Stimulated activated CD4-positive, alpha-beta T cell treated with anti-CD3 and anti-CD28 coated beads, Interleukin-1b, Interleukin-23, amount 100 ng/mL, for 24 hours (primary cell): ENCODE measurements at regions not wholly inside any gene's neighbourhood (a gene's known extent, or its start where the extent isn't known, plus 50 kb on each side); places are given as distances from the start of the nearest gene placed in this dataset.
"Not testable (repeated sequence)": the region's sequence is repeated elsewhere in the genome, so short reads cannot be mapped to it uniquely, and the experiment has no call there.

Experiments used
- DNase-seq, 4 experiments: peaks; one replicate each; pipeline ENCODE4 v3.0.0-alpha.2; 2020; ENCODE audit warnings: low read depth in 4 of 4, low spot score in 1 of 4

- not testable (repeated sequence) for DNase-seq
These were observed 262.4 kb downstream of the ZNF37A start for GRCh38 chr10:38356527-38356926.

DNA sequence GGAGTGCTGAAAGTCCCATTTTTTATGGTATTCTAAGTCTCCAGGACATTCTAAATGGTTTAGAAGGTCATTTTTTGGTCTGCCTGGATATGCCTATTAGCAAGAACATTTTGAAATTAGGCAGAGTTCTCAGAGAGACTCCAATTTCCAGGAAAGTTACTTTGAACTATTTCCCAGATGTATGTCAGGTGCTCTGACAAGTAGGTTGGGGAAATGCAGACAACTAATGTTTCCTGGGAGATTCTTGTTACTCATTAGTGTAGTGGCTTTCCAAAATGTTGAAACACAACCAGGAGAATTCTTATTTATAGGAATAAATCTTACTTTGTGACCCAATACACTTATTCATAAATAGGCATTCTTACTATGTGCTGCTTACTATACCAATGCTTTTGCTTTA is 268.4 kb downstream of the ZNF37A start:
- DNase-seq: not testable (repeated sequence)

GRCh38 chr10:38364073-38364472 is 269.9 kb downstream of the ZNF37A start:
- not testable (repeated sequence) for DNase-seq

- not testable (repeated sequence) for DNase-seq
These were observed 271.8 kb downstream of the ZNF37A start for GRCh38 chr10:38365917-38366316.

- DNase-seq: not testable (repeated sequence)
These were observed 289.7 kb downstream of the ZNF37A start for GRCh38 chr10:38383800-38384199.

- DNase-seq: not testable (repeated sequence)
These were observed 292.7 kb downstream of the ZNF37A start for GRCh38 chr10:38386869-38387268.

GRCh38 chr10:38390725-38391124 is 296.6 kb downstream of the ZNF37A start:
- DNase-seq: not testable (repeated sequence)

GRCh38 chr10:38395465-38395864 is 301.3 kb downstream of the ZNF37A start:
- DNase-seq: not testable (repeated sequence)

DNA sequence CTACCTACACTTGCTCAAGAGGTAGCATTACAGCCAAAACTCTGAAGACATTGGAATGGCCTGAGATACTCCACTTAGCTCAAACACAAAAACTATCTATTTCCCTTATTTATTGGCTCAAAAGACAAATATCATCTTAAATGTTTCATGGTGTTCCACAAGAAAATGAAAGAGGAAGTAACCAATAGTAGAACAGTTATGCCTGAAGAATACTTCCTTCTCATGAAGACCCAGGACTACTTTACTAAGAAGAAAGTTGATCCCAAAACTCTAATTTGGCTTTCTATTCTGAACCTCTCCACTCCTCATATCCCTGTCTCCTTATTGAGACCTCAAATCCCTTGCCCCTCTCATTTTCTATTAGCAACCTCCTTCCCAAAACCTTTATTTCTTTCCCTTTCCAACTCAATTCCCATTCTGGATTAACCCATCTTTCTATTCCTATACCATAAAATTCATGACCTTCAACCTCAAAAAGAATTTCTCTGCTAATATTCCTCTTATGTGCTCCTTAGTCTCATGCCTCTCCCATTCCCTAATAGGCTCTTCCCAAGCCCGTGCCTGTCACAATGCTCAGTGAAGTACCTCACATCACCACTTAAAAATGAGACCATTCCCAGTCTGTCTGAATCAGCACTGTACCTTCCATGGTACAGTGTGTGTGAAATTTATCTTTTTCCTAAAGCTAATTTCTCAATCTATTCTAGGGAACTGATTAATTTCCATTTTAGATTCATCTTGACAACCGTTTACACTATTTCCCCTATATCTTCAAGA is 302.2 kb downstream of the ZNF37A start:
- not testable (repeated sequence) for DNase-seq

DNA sequence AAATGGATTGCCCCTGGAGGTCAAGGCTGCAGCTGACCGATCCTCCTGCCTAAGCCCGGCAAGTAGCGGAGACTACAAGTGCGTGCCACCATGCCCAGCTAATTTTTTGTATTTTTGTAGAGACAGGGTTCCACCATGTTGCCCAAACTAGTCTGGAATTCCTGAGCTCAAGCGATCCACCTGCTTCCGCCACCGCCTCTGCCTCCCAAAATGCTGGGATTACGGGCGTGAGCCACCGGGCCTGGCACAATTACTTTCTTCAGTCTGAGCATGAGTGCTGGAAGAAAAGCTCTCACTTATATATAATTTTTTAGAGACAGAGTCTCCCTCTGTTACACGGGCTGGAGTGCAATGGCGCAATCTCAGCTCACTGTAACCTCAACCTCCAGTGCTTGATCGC is 307.4 kb downstream of the ZNF37A start:
- not testable (repeated sequence) for DNase-seq

DNA sequence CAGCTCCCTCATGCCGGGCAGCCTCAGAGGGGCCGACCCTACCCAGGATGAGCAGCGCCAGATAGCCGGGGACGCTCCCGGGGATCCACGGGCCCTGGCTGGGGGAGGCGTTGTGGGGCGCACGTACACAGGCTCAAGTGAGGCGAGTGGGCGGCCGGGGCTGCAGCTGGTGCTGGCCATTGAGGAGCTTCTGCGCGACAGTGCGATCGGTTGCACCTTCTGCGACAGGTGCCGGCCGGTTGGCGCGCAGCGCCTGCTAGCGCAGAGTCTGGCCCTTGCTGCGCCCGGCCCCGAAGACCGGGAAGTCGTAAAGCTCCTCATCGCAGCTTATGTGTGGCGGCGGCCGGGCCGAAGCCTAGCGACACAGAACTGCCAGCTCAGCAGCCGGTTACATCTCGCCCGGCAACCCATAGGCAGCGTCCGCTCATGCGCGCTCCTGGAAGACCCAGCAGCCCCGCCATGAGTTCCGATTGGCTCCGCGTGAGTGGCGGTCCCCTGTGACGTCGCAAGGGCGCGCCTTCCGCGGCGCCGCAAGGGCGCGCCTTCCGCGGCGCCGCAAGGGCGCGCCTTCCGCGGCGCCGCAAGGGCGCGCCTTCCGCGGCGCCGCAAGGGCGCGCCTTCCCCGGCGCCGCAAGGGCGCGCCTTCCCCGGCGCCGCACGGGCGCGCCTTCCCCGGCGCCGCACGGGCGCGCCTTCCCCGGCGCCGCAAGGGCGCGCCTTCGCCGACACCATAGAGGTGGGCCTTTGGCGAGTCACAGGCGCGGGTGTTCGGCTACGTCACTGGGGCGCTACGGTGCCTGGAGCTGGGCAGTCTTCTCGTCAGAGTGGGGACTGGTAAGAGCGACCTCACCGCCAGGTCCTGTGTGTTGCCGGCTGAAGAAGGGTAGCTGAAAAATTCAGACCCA is 308.6 kb downstream of the ZNF37A start:
- DNase-seq: peak; percentile 72 to 85 (median 84)

- not testable (repeated sequence) for DNase-seq
These were observed 309.4 kb downstream of the ZNF37A start for GRCh38 chr10:38403347-38404117.

DNA sequence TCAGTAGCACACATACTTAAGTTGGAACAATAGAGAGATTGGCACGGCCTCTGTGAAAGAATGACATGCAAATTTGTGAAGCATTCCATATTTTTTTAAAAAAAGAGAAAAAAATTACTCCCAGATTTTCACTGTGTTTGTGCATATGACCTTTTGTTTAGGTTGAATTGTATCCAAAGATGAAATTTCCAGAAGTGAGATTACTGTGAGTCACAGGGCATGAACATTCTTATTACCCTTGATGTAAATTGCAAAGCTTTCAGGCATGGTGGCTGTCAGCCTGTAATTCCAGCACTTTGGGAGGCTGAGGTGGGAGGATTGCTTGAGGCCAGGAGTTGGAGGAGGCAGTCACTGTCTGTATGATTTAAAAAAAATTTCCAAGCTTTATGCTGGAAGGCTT is 329.5 kb downstream of the ZNF37A start:
- not testable (repeated sequence) for DNase-seq

DNA sequence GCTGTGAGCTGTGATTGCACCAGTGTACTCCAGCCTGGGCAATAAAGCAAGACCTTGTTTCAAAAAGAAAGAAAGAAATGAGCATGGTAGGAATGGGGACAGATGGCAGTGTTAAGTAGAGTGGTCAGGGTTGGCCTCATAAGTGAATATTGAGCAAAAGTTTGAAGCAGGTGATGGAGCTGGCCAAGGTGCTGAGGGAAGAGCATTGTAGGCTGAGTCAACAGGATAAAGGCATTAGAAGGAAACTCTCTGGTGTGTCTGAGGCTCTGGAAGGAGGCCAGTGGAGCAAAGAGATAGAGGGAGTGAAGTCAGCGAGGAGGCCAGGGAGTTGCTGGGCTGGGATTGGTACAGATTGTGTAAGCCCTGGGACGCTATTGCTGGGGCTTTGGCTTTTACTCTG is 336.1 kb downstream of the ZNF37A start:
- DNase-seq: not testable (repeated sequence)

GRCh38 chr10:38437359-38437758 is 343.2 kb downstream of the ZNF37A start:
- not testable (repeated sequence) for DNase-seq

- DNase-seq: not testable (repeated sequence)
These were observed 354.6 kb downstream of the ZNF37A start for GRCh38 chr10:38448614-38449355.

- not testable (repeated sequence) for DNase-seq
These were observed 355.5 kb downstream of the ZNF37A start for GRCh38 chr10:38449618-38450017.

DNA sequence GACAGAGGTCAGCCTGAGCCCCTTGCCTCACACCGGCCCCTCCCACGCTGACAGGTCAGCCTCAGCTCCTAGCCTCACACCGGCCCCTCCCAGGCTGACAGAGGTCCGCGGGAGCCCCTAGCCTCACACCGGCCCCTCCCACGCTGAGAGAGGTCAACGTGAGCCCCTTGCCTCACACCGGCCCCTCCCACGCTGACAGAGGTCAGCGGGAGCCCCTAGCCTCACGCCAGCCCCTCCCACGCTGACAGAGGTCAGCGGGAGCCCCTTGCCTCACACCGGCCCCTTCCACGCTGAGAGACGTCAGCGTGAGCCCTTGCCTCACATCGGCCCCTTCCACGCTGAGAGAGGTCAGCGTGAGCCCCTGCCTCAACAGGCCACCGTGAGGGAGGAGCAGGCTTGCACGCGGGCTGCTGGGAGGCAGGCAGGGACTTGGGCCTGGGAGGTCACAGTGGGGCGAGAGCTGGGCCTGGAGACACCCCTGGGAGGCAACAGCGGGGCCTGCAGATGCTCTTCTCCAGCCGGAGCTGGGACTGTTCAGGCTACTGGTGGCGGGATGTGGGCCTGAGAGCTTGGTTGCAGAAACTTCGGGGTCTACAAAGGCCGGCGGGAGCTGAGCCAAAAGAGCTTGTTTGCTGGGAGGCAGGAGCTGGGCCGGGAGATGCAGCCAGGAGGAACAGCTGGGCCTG is 356.4 kb downstream of the ZNF37A start:
- DNase-seq: not testable (repeated sequence)

DNA sequence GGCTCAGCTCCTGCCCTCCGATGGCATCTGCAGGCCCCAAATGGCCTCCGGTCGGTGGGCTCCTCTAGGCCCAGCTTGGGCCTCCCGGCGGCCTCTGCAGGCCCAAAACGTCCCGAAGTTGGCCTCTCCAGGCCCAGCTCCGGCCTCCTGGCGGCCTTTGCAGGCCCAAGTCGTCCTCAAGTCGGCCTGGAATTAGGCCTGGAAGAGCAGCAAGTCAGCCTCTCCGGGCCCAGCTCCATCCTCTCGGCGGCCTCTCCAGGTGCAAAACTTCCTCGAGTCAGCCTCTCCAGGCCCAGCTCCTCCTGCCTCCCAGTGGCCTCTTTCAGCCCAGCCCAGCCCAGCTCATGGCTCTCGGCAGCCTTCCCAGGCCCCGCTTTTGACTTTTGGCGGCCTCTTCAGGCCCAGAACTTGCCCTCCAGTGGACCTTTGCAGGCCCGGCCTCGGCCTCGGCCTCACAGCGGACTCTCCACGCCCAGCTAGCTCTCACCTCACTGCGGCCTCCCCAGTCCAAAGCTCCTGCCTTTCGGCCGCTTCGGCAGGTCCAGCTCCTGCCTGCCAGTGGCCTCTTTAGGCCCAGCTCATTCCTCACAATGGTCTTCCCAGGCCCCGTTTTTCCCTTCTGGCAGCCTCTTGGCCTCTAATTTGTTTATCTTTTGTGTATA is 357.3 kb downstream of the ZNF37A start:
- DNase-seq: not testable (repeated sequence)
